ENCODE measurements at regions not wholly inside any gene's neighbourhood (a gene's known extent, or its start where the extent isn't known, plus 50 kb on each side); places are given as distances from the start of the nearest gene placed in this dataset.

- TF ChIP-seq CTCF (IDR thresholded peaks at IDR 0.05 in 2 of 3, conservative IDR thresholded peaks at IDR 0.05 in 1 of 3; ENCODE audit: insufficient read depth in 2 of 3, low read depth in 1 of 3, low read length in 3 of 3) (no peak), POLR2G (IDR thresholded peaks at IDR 0.05; ENCODE audit: low read depth, low read length) (no peak)
- TF ChIP-seq, protein P1, sequence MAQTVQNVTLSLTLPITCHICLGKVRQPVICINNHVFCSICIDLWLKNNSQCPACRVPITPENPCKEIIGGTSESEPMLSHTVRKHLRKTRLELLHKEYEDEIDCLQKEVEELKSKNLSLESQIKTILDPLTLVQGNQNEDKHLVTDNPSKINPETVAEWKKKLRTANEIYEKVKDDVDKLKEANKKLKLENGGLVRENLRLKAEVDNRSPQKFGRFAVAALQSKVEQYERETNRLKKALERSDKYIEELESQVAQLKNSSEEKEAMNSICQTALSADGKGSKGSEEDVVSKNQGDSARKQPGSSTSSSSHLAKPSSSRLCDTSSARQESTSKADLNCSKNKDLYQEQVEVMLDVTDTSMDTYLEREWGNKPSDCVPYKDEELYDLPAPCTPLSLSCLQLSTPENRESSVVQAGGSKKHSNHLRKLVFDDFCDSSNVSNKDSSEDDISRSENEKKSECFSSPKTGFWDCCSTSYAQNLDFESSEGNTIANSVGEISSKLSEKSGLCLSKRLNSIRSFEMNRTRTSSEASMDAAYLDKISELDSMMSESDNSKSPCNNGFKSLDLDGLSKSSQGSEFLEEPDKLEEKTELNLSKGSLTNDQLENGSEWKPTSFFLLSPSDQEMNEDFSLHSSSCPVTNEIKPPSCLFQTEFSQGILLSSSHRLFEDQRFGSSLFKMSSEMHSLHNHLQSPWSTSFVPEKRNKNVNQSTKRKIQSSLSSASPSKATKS (CRISPR knock-in tag; IDR thresholded peaks at IDR 0.05) = no peak
These were observed 329.9 kb upstream of the ROBO1 start for GRCh38 chr3:80097674-80098073.

Data from K562 (cell line).